ENCODE measurements at regions not wholly inside any gene's neighbourhood (a gene's known extent, or its start where the extent isn't known, plus 50 kb on each side); places are given as distances from the start of the nearest gene placed in this dataset.
"Not testable (repeated sequence)": the region's sequence is repeated elsewhere in the genome, so short reads cannot be mapped to it uniquely, and the experiment has no call there.

GRCh38 chr1:187634940-187635339 is 806.2 kb downstream of the PLA2G4A start:
- no peak for DNase-seq (ENCODE audit: low spot score)

- DNase-seq (ENCODE audit: low spot score): no peak
Measured at GRCh38 chr1:187638733-187639434, 810.1 kb downstream of the PLA2G4A start.

DNA sequence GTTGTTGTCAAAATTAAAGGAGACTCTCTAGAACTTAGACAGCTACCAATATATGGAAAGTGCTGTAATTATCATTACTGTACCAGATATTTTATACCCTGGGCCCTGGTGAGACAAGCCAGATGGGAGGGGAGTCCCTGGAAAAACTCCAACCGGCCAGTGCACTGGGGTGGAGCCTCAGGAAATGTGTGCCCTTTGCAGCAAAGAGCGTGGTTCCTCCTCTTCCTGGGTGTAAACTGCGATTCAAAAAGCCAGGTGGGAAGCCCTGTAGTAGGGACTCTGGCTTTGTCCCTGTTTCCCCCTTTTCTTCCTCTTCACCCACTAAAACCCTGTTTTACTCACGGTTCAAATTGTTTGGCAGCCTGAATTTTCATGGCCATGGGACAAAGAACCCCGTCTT is 812.3 kb downstream of the PLA2G4A start:
- DNase-seq (ENCODE audit: low spot score): no peak

DNA sequence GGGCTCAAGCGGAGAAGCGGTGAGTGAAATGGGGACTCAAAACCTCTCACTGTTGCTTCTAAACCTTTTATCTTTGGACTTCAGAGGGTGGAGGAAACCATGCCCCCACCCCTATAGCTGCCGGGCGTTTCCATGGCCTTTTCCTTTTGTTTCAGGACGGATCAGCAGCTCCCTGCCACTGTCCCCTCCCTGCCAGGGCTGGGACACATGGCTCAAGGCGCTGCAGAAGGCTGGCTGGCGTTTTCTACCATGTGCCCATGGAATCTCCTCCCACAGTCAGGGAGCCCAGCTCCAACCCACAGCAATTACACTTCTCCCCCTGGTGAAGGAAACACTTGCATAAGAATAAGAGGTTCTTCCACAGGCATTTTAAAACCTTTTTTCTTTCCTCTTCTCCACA is 812.7 kb downstream of the PLA2G4A start:
- no peak for DNase-seq (ENCODE audit: low spot score)

DNA sequence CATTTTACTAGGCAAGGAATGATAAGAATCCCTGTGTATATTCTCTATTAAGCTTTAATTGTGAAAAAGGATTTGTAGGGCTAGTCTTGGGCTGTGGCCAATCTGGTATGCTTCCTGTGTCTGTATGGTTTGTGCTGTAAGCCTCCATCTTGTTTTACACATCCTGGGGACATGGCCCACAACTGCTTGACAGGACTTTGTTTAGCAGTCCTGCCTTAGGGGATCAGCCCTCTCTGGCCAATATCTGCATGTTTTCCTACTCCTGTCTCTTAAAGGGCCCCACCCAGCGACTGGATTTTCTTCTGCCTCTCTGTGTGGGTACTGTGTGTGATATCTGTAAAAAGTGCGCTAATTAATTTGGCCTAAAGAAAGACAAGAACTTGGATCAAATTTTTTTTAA is 813.2 kb downstream of the PLA2G4A start:
- DNase-seq (ENCODE audit: low spot score): no peak

- no peak for DNase-seq (ENCODE audit: low spot score)
Measured at GRCh38 chr1:187645651-187646050, 816.9 kb downstream of the PLA2G4A start.

DNA sequence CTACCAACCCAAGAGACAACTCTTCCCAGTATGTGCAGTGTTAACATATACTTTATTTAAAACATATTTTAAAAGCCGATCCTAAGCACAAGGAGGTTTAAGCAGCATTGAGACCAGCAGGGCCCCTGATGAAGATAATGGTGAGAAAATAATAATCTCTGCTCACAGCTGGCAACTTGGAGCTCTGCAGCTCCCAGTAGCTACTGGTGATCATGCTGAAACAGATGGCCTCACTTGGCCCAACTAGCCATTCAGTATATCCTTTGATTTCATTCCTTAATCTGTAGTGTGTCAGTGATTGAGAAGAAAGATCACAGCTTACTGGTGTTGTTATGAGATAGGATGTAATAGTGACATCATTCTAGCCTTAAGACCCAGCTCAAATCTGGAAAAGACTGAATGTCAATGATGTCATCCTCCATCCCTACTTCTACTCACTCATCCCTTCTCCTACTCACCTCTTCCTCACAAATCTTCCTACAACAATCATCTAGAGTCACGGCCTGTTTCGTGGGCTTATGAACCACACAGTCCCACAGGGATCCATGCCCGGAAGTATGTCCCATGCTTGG is 817.9 kb downstream of the PLA2G4A start:
- DNase-seq (ENCODE audit: low spot score): no peak

DNA sequence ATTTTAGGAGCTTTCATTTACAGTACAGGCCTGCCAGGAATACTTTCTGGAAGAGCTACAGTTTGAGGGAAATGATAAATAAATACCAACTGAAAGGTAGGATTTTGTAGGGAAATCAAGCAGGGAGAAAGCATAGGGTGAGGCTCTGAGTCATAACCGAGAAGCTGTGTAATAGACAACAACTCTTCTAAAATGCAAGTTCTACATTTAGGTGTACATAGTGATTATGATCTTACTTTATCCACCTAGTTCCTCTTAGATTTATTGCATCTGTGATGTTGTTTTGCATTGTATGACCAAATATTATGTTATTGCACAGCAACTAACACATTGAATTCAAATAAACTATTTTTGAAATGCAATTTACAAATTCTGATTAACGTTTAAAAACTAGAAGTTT is 819.3 kb downstream of the PLA2G4A start:
- no peak for DNase-seq (ENCODE audit: low spot score)

GRCh38 chr1:187654635-187655034 is 825.9 kb downstream of the PLA2G4A start:
- DNase-seq (ENCODE audit: low spot score): no peak

GRCh38 chr1:187655104-187655503 is 826.4 kb downstream of the PLA2G4A start:
- DNase-seq (ENCODE audit: low spot score): no peak

- DNase-seq (ENCODE audit: low spot score): no peak
Measured at GRCh38 chr1:187665483-187665882, 836.7 kb downstream of the PLA2G4A start.

- no peak for DNase-seq (ENCODE audit: low spot score)
Measured at GRCh38 chr1:187680823-187681222, 852.1 kb downstream of the PLA2G4A start.

GRCh38 chr1:187682112-187682511 is 853.4 kb downstream of the PLA2G4A start:
- DNase-seq (ENCODE audit: low spot score): no peak

GRCh38 chr1:187685333-187685732 is 856.6 kb downstream of the PLA2G4A start:
- DNase-seq (ENCODE audit: low spot score): no peak

- DNase-seq (ENCODE audit: low spot score): no peak
Measured at GRCh38 chr1:187689129-187689528, 860.4 kb downstream of the PLA2G4A start.

DNA sequence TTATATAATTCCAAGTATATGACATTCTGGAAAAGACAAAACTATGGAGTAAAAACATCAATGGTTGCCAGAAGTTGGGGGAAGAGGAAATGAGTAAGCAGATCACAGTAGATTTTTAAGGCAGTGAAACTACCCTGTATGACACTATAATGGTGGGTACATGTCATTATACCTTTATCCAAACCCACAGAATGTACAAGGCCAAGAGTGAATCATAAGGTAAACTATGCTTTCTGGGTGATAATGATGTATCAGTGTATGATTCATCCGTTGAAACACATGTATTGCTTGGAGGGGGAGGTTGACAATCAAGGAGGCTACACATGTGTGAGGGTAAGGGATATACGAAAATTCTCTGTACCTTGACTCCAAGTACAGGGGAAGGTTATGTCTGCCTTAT is 862.7 kb downstream of the PLA2G4A start:
- peak; percentile 6 for DNase-seq (ENCODE audit: low spot score)

DNA sequence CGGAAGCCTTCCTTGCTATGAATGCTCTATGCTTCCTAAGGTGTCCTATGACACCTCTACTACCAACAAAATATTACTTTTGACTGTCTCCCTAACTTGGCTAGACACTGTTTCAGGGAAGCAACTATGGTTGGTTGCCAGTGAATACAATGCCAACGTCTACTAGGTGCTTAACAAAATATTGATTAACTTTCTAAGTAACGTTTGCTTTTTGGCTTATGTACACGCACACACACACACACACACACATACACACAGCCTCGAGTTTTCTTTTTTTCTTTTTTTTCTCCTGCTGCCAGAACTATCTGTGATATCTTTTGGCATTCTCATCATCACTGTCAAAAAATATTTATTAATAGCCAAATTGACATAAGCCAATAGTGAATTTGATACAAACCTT is 864.0 kb downstream of the PLA2G4A start:
- DNase-seq (ENCODE audit: low spot score): no peak

DNA sequence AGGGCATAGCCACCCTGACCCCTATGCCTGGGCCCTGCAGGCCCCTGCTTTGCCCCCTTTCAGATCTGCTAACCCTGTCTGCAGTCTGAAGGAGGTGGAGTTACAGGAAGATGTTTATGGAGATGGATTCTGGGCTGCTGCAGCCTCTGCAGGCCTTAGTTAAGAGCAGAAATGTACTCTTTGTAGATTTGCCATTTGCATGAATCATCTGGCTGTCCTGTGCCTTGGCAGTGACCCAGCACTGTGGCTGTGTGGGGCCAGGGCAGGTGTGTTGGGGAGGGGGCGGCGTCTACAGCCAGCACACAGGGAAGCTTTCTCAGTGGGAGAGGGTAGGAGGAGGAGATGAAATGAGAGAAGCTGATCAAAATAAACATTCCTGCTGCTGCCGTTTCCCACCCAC is 867.3 kb downstream of the PLA2G4A start:
- no peak for DNase-seq (ENCODE audit: low spot score)

DNA sequence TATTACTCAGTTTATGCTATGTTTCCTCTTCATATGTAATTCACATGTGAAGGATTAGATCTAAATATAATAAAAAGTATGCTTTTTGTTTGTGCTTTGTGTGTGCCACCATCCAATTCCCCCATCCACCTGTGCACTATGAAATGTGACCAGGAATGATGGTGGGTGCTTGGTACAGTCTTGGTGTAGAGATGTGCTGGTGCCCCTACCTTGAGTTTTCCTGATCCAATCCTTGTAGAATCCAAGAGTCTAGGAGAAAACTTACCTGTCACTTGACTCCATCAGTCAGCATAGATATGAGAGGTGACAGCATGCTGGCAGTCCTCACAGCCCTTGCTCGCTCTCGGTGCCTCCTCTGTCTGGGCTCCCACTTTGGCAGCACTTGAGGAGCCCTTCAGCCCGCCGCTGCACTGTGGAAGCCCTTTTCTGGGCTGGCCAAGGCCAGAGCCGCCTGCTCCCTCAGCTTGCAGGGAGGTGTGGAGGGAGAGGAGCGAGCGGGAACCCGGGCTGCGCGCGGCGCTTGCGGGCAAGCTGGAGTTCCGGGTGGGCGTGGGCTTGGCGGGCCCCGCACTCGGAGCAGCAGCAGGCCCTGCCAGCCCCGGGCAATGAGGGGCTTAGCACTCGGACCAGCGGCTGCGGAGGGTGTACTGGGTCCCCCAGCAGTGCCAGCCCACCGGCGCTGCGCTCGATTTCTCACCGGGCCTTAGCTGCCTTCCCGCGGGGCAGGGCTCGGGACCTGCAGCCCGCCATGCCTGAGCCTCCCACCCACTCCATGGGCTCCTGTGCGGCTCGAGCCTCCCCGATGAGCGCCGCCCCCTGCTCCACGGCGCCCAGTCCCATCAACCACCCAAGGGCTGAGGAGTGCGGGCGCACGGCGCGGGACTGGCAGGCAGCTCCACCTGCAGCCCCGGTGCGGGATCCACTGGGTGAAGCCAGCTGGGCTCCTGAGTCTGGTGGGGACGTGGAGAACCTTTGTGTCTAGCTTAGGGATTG is 874.7 kb downstream of the PLA2G4A start:
- DNase-seq (ENCODE audit: low spot score): not testable (repeated sequence)

DNA sequence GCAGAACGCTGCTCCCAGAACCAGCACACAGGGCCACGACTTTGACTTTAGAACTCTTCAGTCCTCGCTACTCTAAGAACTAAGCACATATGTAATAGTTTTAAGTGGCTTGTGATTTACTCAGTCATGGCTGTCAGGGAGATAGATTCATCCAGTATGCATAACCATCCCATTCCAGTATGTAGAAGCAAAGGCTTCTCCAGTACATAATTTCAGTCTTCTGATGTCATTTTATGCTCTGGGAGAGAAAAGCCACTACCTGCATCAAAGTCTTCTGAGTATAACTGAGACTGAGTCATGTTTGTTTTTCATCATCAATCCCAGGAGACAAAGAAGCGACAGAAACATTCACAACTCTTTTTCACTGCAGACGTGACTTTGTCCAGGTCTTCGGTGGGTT is 885.7 kb downstream of the PLA2G4A start:
- no peak for DNase-seq (ENCODE audit: low spot score)

GRCh38 chr1:187715483-187715882 is 886.7 kb downstream of the PLA2G4A start:
- no peak for DNase-seq (ENCODE audit: low spot score)

DNA sequence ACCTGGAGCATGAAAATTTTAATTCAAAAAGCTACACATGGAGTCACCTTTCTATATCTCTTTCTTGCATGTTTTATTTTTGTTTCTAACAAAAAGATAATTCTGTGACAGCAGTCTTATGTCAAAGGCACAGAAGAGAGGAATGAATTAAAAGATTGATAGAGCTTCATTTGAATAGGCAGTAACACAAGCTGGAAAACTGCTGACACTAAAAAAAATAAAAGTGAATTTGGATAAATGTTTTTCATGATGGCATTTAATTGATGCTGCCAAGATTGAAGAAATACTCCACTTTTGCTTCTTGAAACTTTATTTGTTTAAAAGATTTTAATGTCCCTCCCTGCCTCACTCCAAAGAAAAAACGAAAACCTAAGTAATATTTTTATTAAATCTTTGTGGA is 887.4 kb downstream of the PLA2G4A start:
- DNase-seq (ENCODE audit: low spot score): no peak

DNA sequence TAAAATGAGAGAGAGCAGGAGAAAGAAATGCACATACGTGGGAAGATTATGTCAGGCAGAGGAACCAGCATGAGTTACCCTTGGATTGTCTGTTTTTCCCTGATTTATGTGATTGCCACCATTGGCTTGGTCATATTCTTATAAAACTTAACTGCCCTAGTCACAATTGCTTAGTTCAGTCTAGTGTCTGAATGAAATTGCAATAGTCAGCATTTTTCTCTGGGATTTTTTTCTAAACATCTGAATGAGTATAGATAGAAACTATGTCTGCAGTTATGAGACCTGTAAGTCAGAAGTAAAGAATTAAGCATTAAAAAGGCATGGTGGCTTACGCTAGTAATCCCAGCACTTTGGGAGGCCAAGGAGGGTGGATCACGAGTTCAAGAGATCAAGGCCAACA is 889.8 kb downstream of the PLA2G4A start:
- no peak for DNase-seq (ENCODE audit: low spot score)

Data from LoVo (cell line).